ENCODE measurements at regions not wholly inside any gene's neighbourhood (a gene's known extent, or its start where the extent isn't known, plus 50 kb on each side); places are given as distances from the start of the nearest gene placed in this dataset.

DNA sequence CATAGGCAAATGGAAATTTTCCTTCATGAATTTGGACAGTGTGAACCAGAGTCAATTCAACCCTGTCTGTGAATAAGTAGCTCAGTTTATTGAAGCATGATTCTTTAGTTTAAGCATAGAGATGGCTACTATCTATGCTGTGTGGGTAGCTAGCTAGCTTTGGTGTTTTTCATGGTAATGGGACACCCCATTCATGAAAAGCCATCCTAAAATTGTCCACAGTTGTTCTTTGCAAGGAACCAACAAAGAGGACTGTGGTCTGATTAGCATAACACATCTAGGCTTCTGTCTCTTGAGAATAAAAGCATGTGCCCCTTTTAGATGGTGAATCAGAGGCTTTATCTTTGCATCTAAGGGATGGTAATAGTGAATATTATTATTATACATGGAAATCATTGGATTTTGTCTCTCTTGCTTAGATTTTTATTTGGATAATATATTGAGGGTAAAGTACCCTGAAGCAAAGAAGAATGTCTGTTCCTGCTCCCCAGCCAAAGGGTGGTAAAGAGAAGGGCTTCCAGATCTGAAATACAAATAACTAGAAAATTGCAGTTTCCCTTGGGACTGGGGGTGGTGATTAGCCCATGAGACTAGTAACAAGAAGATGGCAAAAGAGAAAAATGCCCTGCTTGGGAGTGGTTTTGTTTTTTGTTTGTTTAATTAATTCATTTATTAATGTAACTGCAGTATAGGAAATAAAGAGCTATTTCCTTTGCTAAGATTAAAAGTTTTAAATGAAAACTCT, 624.2 kb upstream of the ZNF608 start:
- no peak for TF ChIP-seq POLR2A (IDR thresholded peaks at IDR 0.05; ENCODE audit: low read depth)
- TF ChIP-seq POLR2AphosphoS5 (IDR thresholded peaks at IDR 0.05): no peak

Measured in esophagus muscularis mucosa (tissue), 2 donors.